ENCODE measurements at regions not wholly inside any gene's neighbourhood (a gene's known extent, or its start where the extent isn't known, plus 50 kb on each side); places are given as distances from the start of the nearest gene placed in this dataset.

GRCh38 chr2:154638783-154639182, 59.7 kb upstream of the KCNJ3 start:
- no peak for DNase-seq (ENCODE audit: extremely low spot score)
- H3K4me1 ChIP-seq: peaks cover 0 to 31% (median 3%) of the 10 kb centered on the region in 4 donors
- intact Hi-C loops (cut with DNase I): no loop called here
- H3K9me3 ChIP-seq: no peaks in the 10 kb centered on the region
- 21% methylated on average over 1 of the region's 1 CpG for WGBS
- no peaks in the 10 kb centered on the region for H3K27me3 ChIP-seq
- H3K27ac ChIP-seq (replicated peaks in 1 of 4): no peak overlapping the region
- no peak overlapping the region for H3K4me3 ChIP-seq
- H3K36me3 ChIP-seq: no peaks in the 10 kb centered on the region
- no peak for TF ChIP-seq POLR2A (IDR thresholded peaks at IDR 0.05; ENCODE audit: low read depth)

GRCh38 chr2:154640000-154640399, 58.5 kb upstream of the KCNJ3 start:
- intact Hi-C loops (cut with DNase I): no loop called here
- H3K27me3 ChIP-seq: no peaks in the 10 kb centered on the region
- 64% methylated on average over 3 of the region's 3 CpGs for WGBS

More at GRCh38 chr2:154640000-154640399, 58.5 kb upstream of the KCNJ3 start:
- H3K9me3 ChIP-seq: no peaks in the 10 kb centered on the region
- TF ChIP-seq POLR2AphosphoS5 (IDR thresholded peaks at IDR 0.05) (no peak), EP300 (IDR thresholded peaks at IDR 0.05) (no peak)
- TF ChIP-seq, protein P1, sequence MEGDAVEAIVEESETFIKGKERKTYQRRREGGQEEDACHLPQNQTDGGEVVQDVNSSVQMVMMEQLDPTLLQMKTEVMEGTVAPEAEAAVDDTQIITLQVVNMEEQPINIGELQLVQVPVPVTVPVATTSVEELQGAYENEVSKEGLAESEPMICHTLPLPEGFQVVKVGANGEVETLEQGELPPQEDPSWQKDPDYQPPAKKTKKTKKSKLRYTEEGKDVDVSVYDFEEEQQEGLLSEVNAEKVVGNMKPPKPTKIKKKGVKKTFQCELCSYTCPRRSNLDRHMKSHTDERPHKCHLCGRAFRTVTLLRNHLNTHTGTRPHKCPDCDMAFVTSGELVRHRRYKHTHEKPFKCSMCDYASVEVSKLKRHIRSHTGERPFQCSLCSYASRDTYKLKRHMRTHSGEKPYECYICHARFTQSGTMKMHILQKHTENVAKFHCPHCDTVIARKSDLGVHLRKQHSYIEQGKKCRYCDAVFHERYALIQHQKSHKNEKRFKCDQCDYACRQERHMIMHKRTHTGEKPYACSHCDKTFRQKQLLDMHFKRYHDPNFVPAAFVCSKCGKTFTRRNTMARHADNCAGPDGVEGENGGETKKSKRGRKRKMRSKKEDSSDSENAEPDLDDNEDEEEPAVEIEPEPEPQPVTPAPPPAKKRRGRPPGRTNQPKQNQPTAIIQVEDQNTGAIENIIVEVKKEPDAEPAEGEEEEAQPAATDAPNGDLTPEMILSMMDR (IDR thresholded peaks at IDR 0.05): no peak
- H3K4me1 ChIP-seq: peaks cover 0 to 31% (median 3%) of the 10 kb centered on the region in 4 donors
- no peak overlapping the region for H3K27ac ChIP-seq (replicated peaks in 1 of 4)
- no peak overlapping the region for H3K4me3 ChIP-seq
- DNase-seq (ENCODE audit: extremely low spot score): no peak
- H3K36me3 ChIP-seq: no peaks in the 10 kb centered on the region

Small RNAs in the stretch of these regions (small RNA-seq; reads per million reads assigned to genes)
- gene RNA5SP107: 0 reads per million in 3 donors

Data from esophagus muscularis mucosa (tissue), 4 donors.